Gastroesophageal sphincter (tissue), 4 donors: ENCODE measurements at regions not wholly inside any gene's neighbourhood (a gene's known extent, or its start where the extent isn't known, plus 50 kb on each side); places are given as distances from the start of the nearest gene placed in this dataset.
"Not testable (repeated sequence)": the region's sequence is repeated elsewhere in the genome, so short reads cannot be mapped to it uniquely, and the experiment has no call there.

Source experiments
- ATAC-seq: fragments of 150-250 bp; one replicate; pipeline ENCODE4 v1.9.1; 2016; ENCODE audit warnings: mild to moderate bottlenecking, moderate library complexity
- H3K27ac ChIP-seq, 4 donors: fragments of 200-600 bp; sonication (generic) in 3 of 4; 1 replicate in 3 of 4; 2 replicates in 1 of 4; pipeline ENCODE4 v1.5.1; 2016 to 2019
- H3K27me3 ChIP-seq: fragments of 200-600 bp; sonication (generic); one replicate; pipeline ENCODE4 v1.5.1; 2019
- H3K36me3 ChIP-seq, 2 donors: fragments of 200-600 bp; sonication (generic); one replicate each; pipeline ENCODE4 v1.5.1; 2019; ENCODE audit warnings: control low read depth in 1 of 2
- H3K4me1 ChIP-seq, 3 donors: fragments of 200-600 bp; sonication (generic); 1 replicate in 2 of 3; 2 replicates in 1 of 3; pipeline ENCODE4 v1.5.1; 2016 to 2019; ENCODE audit warnings: control low read depth in 2 of 3
- H3K4me3 ChIP-seq, 2 donors: fragments of 200-600 bp; sonication (generic); one replicate each; pipeline ENCODE4 v1.5.1; 2019; ENCODE audit warnings: mild to moderate bottlenecking in 1 of 2, moderate library complexity in 1 of 2
- H3K9me3 ChIP-seq, 3 donors: fragments of 200-600 bp; sonication (generic); one replicate each; pipeline ENCODE4 v1.5.1; 2017 to 2019; ENCODE audit warnings: control low read depth in 2 of 3
- CTCF ChIP-seq, 4 experiments: fragments of 200-600 bp in 2 of 4; fragments of 450-650 bp in 2 of 4; sonication (generic) in 1 of 4; IDR thresholded peaks; one replicate each; pipeline ENCODE4 v1.5.1; 2017 to 2019; ENCODE audit warnings: antibody characterized with exemption in 4 of 4, mild to moderate bottlenecking in 2 of 4, moderate library complexity in 2 of 4
- EP300 ChIP-seq: sonication (generic); formaldehyde crosslinking; IDR thresholded peaks from one replicate; pipeline ENCODE4 v1.6.1; 2017; ENCODE audit warnings: antibody characterized with exemption, mild to moderate bottlenecking
- POLR2A ChIP-seq, 2 donors: fragments of 450-650 bp; IDR thresholded peaks; one replicate each; pipeline ENCODE4 v1.6.1; 2017; ENCODE audit warnings: antibody characterized with exemption in 2 of 2, mild to moderate bottlenecking in 2 of 2, moderate library complexity in 1 of 2
- POLR2AphosphoS5 ChIP-seq: sonication (generic); formaldehyde crosslinking; IDR thresholded peaks from one replicate; pipeline ENCODE4 v1.6.1; 2017; ENCODE audit warnings: antibody characterized with exemption
- WGBS, 2 donors: methylation state at CpG; one replicate each; pipeline ENCODE4 v1.1.5; 2018; ENCODE audit warnings: low coverage in 1 of 2; 5-methylcytosine and 5-hydroxymethylcytosine counted together

DNA sequence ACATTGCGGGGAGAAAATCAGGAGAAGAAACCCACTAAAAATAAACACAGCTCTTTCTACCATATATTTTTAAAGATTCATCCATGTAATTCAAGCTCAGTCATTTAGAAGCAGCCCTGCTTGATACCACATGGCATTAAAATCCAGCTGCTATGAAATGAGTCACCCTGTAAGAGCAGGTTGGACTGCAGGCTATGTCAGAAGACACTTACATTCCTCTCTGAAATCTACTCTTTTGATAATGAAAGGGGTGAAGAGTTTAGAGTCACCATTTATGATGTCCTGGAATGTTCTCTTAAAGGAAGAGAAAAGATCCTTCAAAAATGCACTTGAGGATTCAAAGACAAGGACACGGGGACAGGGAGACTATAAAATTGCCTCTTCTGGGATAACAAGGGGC lies 100.6 kb upstream of the APCDD1 start:
- Histone ChIP-seq H3K27me3 (no peaks in the 10 kb centered on the region), H3K36me3 (no peaks in the 10 kb centered on the region), H3K27ac (peak overlapping the region; percentile 43 to 69 (median 66)), H3K4me1 (peaks cover 6 to 37% (median 8%) of the 10 kb centered on the region in 3 donors), H3K4me3 (no peak overlapping the region), H3K9me3 (no peaks in the 10 kb centered on the region)
- TF ChIP-seq CTCF (IDR thresholded peaks at IDR 0.05) (no peak), EP300 (no peak), POLR2AphosphoS5 (no peak)
- ATAC-seq: peak; percentile 42
- WGBS, 2 donors: 56 to 92% methylated on average over 2 of the region's 2 CpGs

DNA sequence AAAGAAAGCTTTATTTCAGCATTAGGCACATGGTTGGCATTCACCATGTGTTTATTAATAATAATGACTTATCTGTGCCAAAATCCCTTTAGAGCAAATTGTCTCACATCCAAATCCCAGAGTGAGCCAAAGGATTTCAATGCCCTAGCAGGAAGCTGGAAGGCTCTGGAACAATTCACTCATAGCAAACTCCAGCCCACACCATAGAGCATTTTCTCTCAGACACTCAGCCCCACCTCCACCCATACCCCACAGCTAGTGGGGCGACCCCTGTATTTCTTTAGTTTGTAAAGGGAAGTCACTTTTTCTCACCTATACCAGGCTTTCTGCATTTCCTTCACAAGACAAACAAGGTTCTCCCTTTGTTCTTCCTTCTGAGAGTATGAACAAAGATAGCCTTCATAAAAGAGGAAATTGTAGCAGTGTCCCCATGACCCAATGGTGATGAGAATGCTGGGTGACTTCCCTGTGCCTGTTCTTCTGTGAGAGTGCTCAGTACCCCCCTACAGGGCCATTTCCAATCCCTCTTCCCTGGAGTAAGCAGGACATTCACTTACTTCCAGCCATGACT lies 100.1 kb upstream of the APCDD1 start:
- no peaks in the 10 kb centered on the region for H3K9me3 ChIP-seq
- peaks cover 6 to 37% (median 8%) of the 10 kb centered on the region in 3 donors for H3K4me1 ChIP-seq
- H3K27me3 ChIP-seq: no peaks in the 10 kb centered on the region
- peak; percentile 48 for TF ChIP-seq POLR2AphosphoS5
- TF ChIP-seq POLR2A (IDR thresholded peaks at IDR 0.05): no peak
- TF ChIP-seq CTCF (IDR thresholded peaks at IDR 0.05): no peak
- TF ChIP-seq EP300: no peak
- no peak overlapping the region for H3K4me3 ChIP-seq
- no peak for ATAC-seq
- peak overlapping the region; percentile 53 to 69 (median 66) for H3K27ac ChIP-seq
- no peaks in the 10 kb centered on the region for H3K36me3 ChIP-seq
- 11 to 40% methylated on average over 1 of the region's 1 CpG for WGBS, 2 donors

DNA sequence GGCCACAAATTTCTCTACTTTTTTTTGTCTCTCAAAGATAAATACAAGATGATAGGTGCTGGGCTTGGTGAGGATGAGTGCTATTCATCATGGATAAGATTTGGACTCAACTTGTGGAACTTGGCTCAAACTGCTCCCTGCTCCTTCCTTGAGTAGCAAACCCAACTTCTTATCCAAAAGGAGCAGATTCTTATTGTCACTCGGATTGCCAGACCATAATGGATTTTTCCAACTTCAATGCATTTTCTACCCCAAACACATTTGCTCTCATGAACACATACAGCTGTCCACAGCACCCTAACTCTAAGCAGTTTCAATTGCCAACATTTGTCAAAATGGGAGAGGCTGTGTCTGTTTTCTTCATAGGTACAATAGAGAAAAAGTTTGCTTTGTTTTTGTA lies 99.5 kb upstream of the APCDD1 start:
- Histone ChIP-seq H3K4me3 (no peak overlapping the region), H3K27ac (peak overlapping the region in 2 of 4 donors; percentile 64 to 67), H3K27me3 (no peaks in the 10 kb centered on the region), H3K36me3 (no peaks in the 10 kb centered on the region), H3K9me3 (no peaks in the 10 kb centered on the region), H3K4me1 (peaks cover 6 to 37% (median 8%) of the 10 kb centered on the region in 3 donors)
- 47 to 67% methylated on average over 1 of the region's 1 CpG for WGBS, 2 donors
- TF ChIP-seq POLR2AphosphoS5: no peak
- TF ChIP-seq POLR2A (IDR thresholded peaks at IDR 0.05): no peak
- no peak for TF ChIP-seq CTCF (IDR thresholded peaks at IDR 0.05)
- no peak for TF ChIP-seq EP300
- ATAC-seq: no peak

DNA sequence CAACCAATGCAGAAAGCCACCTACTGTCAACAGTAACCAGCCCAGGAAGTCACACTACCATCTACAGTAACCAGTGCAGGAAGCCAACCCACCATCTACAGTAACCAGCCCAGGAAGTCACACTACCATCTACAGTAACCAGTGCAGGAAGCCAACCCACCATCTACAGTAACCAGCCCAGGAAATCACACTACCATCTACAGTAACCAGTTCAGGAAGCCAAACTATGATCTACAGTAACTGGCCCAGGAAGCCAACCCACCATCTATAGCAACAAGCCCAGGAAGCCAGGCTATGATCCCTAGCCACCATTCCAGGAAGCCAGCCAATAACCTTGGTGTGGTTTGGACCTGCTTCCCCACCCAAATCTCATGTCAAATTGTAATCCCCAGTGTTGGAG lies 97.4 kb upstream of the APCDD1 start:
- not testable (repeated sequence) for H3K36me3 ChIP-seq, H3K27me3 ChIP-seq, ATAC-seq, H3K4me3 ChIP-seq, H3K9me3 ChIP-seq, H3K27ac ChIP-seq
- H3K4me1 ChIP-seq: peaks cover 6 to 32% (median 8%) of the 10 kb centered on the region in 3 donors

GRCh38 chr18:10361660-10362059 lies 92.8 kb upstream of the APCDD1 start:
- Histone ChIP-seq H3K9me3 (peaks cover 0 to 22% (median 0%) of the 10 kb centered on the region in 3 donors), H3K4me3 (no peak overlapping the region), H3K4me1 (no peaks in the 10 kb centered on the region), H3K27ac (no peak overlapping the region), H3K36me3 (no peaks in the 10 kb centered on the region), H3K27me3 (no peaks in the 10 kb centered on the region)
- no peak for ATAC-seq
- 50 to 85% methylated on average over 1 to 2 of the region's 2 CpGs for WGBS, 2 donors
- TF ChIP-seq EP300 (no peak), POLR2AphosphoS5 (no peak), POLR2A (IDR thresholded peaks at IDR 0.05) (no peak), CTCF (IDR thresholded peaks at IDR 0.05) (no peak)
